Sigmoid colon (tissue), 6 donors: ENCODE measurements at regions not wholly inside any gene's neighbourhood (a gene's known extent, or its start where the extent isn't known, plus 50 kb on each side); places are given as distances from the start of the nearest gene placed in this dataset.

ENCODE experiments used
- DNase-seq: peaks from one replicate; pipeline ENCODE4 v3.0.0-alpha.2; 2019
- H3K27ac ChIP-seq, 4 donors: fragments of 200-600 bp; sonication (generic); one replicate each; pipeline ENCODE4 v1.5.1; 2016 to 2019; ENCODE audit warnings: mild to moderate bottlenecking in 1 of 4
- H3K27me3 ChIP-seq, 3 donors: fragments of 200-600 bp; sonication (generic); one replicate each; pipeline ENCODE4 v1.5.1; 2019; ENCODE audit warnings: mild to moderate bottlenecking in 1 of 3
- H3K36me3 ChIP-seq, 4 donors: fragments of 200-600 bp; sonication (generic); one replicate each; pipeline ENCODE4 v1.5.1; 2016 to 2019
- H3K4me1 ChIP-seq, 4 donors: fragments of 200-600 bp; sonication (generic); one replicate each; pipeline ENCODE4 v1.5.1; 2017 to 2019
- H3K4me3 ChIP-seq, 4 donors: fragments of 200-600 bp; sonication (generic); one replicate each; pipeline ENCODE4 v1.5.1; 2017 to 2019; ENCODE audit warnings: mild to moderate bottlenecking in 2 of 4, moderate library complexity in 1 of 4
- H3K9me3 ChIP-seq, 4 donors: fragments of 200-600 bp in 3 of 4; sonication (generic) in 3 of 4; one replicate each; pipeline versions ENCODE4 v1.5.1 to v1.6.1; 2013 to 2019
- CTCF ChIP-seq, 4 experiments: fragments of 450-650 bp in 3 of 4; fragments of 200-600 bp in 1 of 4; IDR thresholded peaks; one replicate each; pipeline ENCODE4 v1.5.1; 2016 to 2019; ENCODE audit warnings: antibody characterized with exemption in 4 of 4, mild to moderate bottlenecking in 3 of 4, moderate library complexity in 2 of 4
- EP300 ChIP-seq, 4 donors: sonication (generic); formaldehyde crosslinking; IDR thresholded peaks; one replicate each; pipeline ENCODE4 v1.6.1; 2017; ENCODE audit warnings: antibody characterized with exemption in 4 of 4
- POLR2A ChIP-seq, 2 donors: fragments of 450-650 bp; IDR thresholded peaks; one replicate each; pipeline ENCODE4 v1.6.1; 2016; ENCODE audit warnings: antibody characterized with exemption in 2 of 2, mild to moderate bottlenecking in 2 of 2, moderate library complexity in 2 of 2
- POLR2AphosphoS5 ChIP-seq, 4 donors: sonication (generic); formaldehyde crosslinking; IDR thresholded peaks; one replicate each; pipeline ENCODE4 v1.6.1; 2017; ENCODE audit warnings: antibody characterized with exemption in 4 of 4
- WGBS, 2 donors: extraction: QIAGEN DNeasy Blood & Tissue Kit; methylation state at CpG; one replicate each; pipeline ENCODE4 v1.1.7; 2013; 5-methylcytosine and 5-hydroxymethylcytosine counted together
- intact Hi-C: fragments of 100-400 bp; cut with DNase I; formaldehyde crosslinking; loops from one replicate; pipeline ENCODE4 v1.15.1; 2023
- donor health status: healthy with polysubstance abuse.
- donor health status: healthy.

GRCh38 chr3:28791713-28792255 lies 443.2 kb upstream of the AZI2 start:
- Histone ChIP-seq H3K9me3 (no peaks in the 10 kb centered on the region), H3K4me1 (no peaks in the 10 kb centered on the region), H3K27me3 (no peaks in the 10 kb centered on the region), H3K36me3 (no peaks in the 10 kb centered on the region), H3K4me3 (no peak overlapping the region), H3K27ac (no peak overlapping the region)
- TF ChIP-seq CTCF (IDR thresholded peaks at IDR 0.05): no peak
- TF ChIP-seq EP300 (IDR thresholded peaks at IDR 0.05): no peak
- TF ChIP-seq POLR2AphosphoS5 (IDR thresholded peaks at IDR 0.05): no peak
- no peak for TF ChIP-seq POLR2A (IDR thresholded peaks at IDR 0.05)
- intact Hi-C loops: no loop called here
- no peak for DNase-seq
- 71 to 82% methylated on average over 6 of the region's 6 CpGs for WGBS, 2 donors

GRCh38 chr3:28792604-28793003 lies 444.0 kb upstream of the AZI2 start:
- no peak for DNase-seq
- intact Hi-C loops: no loop called here
- TF ChIP-seq CTCF (IDR thresholded peaks at IDR 0.05) (no peak), POLR2A (IDR thresholded peaks at IDR 0.05) (no peak), EP300 (IDR thresholded peaks at IDR 0.05) (no peak), POLR2AphosphoS5 (IDR thresholded peaks at IDR 0.05) (no peak)
- H3K36me3 ChIP-seq: no peaks in the 10 kb centered on the region
- no peak overlapping the region for H3K27ac ChIP-seq
- no peaks in the 10 kb centered on the region for H3K4me1 ChIP-seq
- H3K4me3 ChIP-seq: no peak overlapping the region
- no peaks in the 10 kb centered on the region for H3K27me3 ChIP-seq
- WGBS, 2 donors: 44 to 74% methylated on average over 2 of the region's 2 CpGs
- H3K9me3 ChIP-seq: no peaks in the 10 kb centered on the region

GRCh38 chr3:28799084-28799483 lies 450.5 kb upstream of the AZI2 start:
- 89 to 96% methylated on average over 4 of the region's 4 CpGs for WGBS, 2 donors
- no peak for DNase-seq
- Histone ChIP-seq H3K36me3 (no peaks in the 10 kb centered on the region), H3K27ac (no peak overlapping the region), H3K4me3 (no peak overlapping the region), H3K4me1 (no peaks in the 10 kb centered on the region), H3K27me3 (no peaks in the 10 kb centered on the region), H3K9me3 (no peaks in the 10 kb centered on the region)
- intact Hi-C loops: no loop called here
- TF ChIP-seq POLR2AphosphoS5 (IDR thresholded peaks at IDR 0.05) (no peak), CTCF (IDR thresholded peaks at IDR 0.05) (no peak), POLR2A (IDR thresholded peaks at IDR 0.05) (no peak), EP300 (IDR thresholded peaks at IDR 0.05) (no peak)

GRCh38 chr3:28800203-28800602 lies 451.6 kb upstream of the AZI2 start:
- no peaks in the 10 kb centered on the region for H3K36me3 ChIP-seq
- TF ChIP-seq POLR2A (IDR thresholded peaks at IDR 0.05): no peak
- no peak for TF ChIP-seq CTCF (IDR thresholded peaks at IDR 0.05)
- TF ChIP-seq EP300 (IDR thresholded peaks at IDR 0.05): no peak
- TF ChIP-seq POLR2AphosphoS5 (IDR thresholded peaks at IDR 0.05): no peak
- WGBS, 2 donors: 90 to 100% methylated on average over 1 of the region's 1 CpG
- H3K4me3 ChIP-seq: no peak overlapping the region
- no peaks in the 10 kb centered on the region for H3K4me1 ChIP-seq
- no peak for DNase-seq
- no peaks in the 10 kb centered on the region for H3K9me3 ChIP-seq
- no peak overlapping the region for H3K27ac ChIP-seq
- intact Hi-C loops: no loop called here
- no peaks in the 10 kb centered on the region for H3K27me3 ChIP-seq

- Histone ChIP-seq H3K36me3 (no peaks in the 10 kb centered on the region), H3K4me1 (no peaks in the 10 kb centered on the region), H3K27me3 (no peaks in the 10 kb centered on the region), H3K9me3 (no peaks in the 10 kb centered on the region), H3K4me3 (no peak overlapping the region), H3K27ac (no peak overlapping the region)
- no peak for DNase-seq
- WGBS, 2 donors: 46 to 72% methylated on average over 4 of the region's 4 CpGs
- intact Hi-C loops: no loop called here
- no peak for TF ChIP-seq CTCF (IDR thresholded peaks at IDR 0.05)
- no peak for TF ChIP-seq POLR2A (IDR thresholded peaks at IDR 0.05)
- no peak for TF ChIP-seq EP300 (IDR thresholded peaks at IDR 0.05)
- no peak for TF ChIP-seq POLR2AphosphoS5 (IDR thresholded peaks at IDR 0.05)
Observed at GRCh38 chr3:28808068-28808467, 459.4 kb upstream of the AZI2 start.
